ENCODE measurements at regions not wholly inside any gene's neighbourhood (a gene's known extent, or its start where the extent isn't known, plus 50 kb on each side); places are given as distances from the start of the nearest gene placed in this dataset.

GRCh38 chr1:163257763-163258162 is 55.0 kb upstream of the RGS5 start:
- no peak for DNase-seq (ENCODE audit: low read depth)
- in situ Hi-C loops (cut with HindIII; ENCODE audit: low sequenced_read_pairs) = no loop called here
- TF ChIP-seq CTCF (IDR thresholded peaks at IDR 0.05; ENCODE audit: low read depth, low read length, missing control alignments) = no peak
- no peak overlapping the region for H3K4me3 ChIP-seq (ENCODE audit: low read depth, low read length)

- in situ Hi-C loops (cut with HindIII; ENCODE audit: low sequenced_read_pairs) = no loop called here
- DNase-seq (ENCODE audit: low read depth) = peak; percentile 41
- no peak for TF ChIP-seq CTCF (IDR thresholded peaks at IDR 0.05; ENCODE audit: low read depth, low read length, missing control alignments)
- H3K4me3 ChIP-seq (ENCODE audit: low read depth, low read length) = no peak overlapping the region
Measured at GRCh38 chr1:163258181-163258580, 55.5 kb upstream of the RGS5 start.

- H3K4me3 ChIP-seq (ENCODE audit: low read depth, low read length) = no peak overlapping the region
- in situ Hi-C loops (cut with HindIII; ENCODE audit: low sequenced_read_pairs) = no loop called here
- no peak for DNase-seq (ENCODE audit: low read depth)
- TF ChIP-seq CTCF (IDR thresholded peaks at IDR 0.05; ENCODE audit: low read depth, low read length, missing control alignments) = no peak
Measured at GRCh38 chr1:163263818-163264655, 57.7 kb upstream of the NUF2 start.

- no peak for TF ChIP-seq CTCF (IDR thresholded peaks at IDR 0.05; ENCODE audit: low read depth, low read length, missing control alignments)
- in situ Hi-C loops (cut with HindIII; ENCODE audit: low sequenced_read_pairs) = no loop called here
- no peak overlapping the region for H3K4me3 ChIP-seq (ENCODE audit: low read depth, low read length)
- DNase-seq (ENCODE audit: low read depth) = no peak
Measured at GRCh38 chr1:163265547-163265946, 56.2 kb upstream of the NUF2 start.

- in situ Hi-C loops (cut with HindIII; ENCODE audit: low sequenced_read_pairs) = no loop called here
- DNase-seq (ENCODE audit: low read depth) = no peak
Measured at GRCh38 chr1:163267962-163268361, 53.8 kb upstream of the NUF2 start.

GRCh38 chr1:163271535-163271934 is 50.2 kb upstream of the NUF2 start:
- DNase-seq (ENCODE audit: low read depth) = no peak
- no peak overlapping the region for H3K4me3 ChIP-seq (ENCODE audit: low read depth, low read length)
- in situ Hi-C loops (cut with HindIII; ENCODE audit: low sequenced_read_pairs) = no loop called here
- no peak for TF ChIP-seq CTCF (IDR thresholded peaks at IDR 0.05; ENCODE audit: low read depth, low read length, missing control alignments)

More at GRCh38 chr1:163267962-163268361, 53.8 kb upstream of the NUF2 start:
- no peak for TF ChIP-seq CTCF (IDR thresholded peaks at IDR 0.05; ENCODE audit: low read depth, low read length, missing control alignments)
- no peak overlapping the region for H3K4me3 ChIP-seq (ENCODE audit: low read depth, low read length)
